Duodenal mucosa (tissue), 2 donors: ENCODE measurements at regions not wholly inside any gene's neighbourhood (a gene's known extent, or its start where the extent isn't known, plus 50 kb on each side); places are given as distances from the start of the nearest gene placed in this dataset.

ENCODE experiments used
- H3K27ac ChIP-seq: one replicate; pipeline ENCODE4 v1.7.0; 2013; ENCODE audit warnings: low read depth, low read length
- H3K27me3 ChIP-seq, 2 donors: one replicate each; pipeline ENCODE4 v1.7.0; 2013; ENCODE audit warnings: low read length in 2 of 2, control low read depth in 1 of 2; ENCODE audit not compliant: insufficient read depth in 2 of 2, control insufficient read depth in 1 of 2
- H3K36me3 ChIP-seq, 2 donors: one replicate each; pipeline ENCODE4 v1.7.0; 2013; ENCODE audit warnings: low read length in 2 of 2, control low read depth in 1 of 2; ENCODE audit not compliant: insufficient read depth in 2 of 2, control insufficient read depth in 1 of 2
- H3K4me1 ChIP-seq, 2 donors: one replicate each; pipeline ENCODE4 v1.7.0; 2013; ENCODE audit warnings: low read length in 2 of 2, control low read depth in 1 of 2; ENCODE audit not compliant: insufficient read depth in 2 of 2, control insufficient read depth in 1 of 2
- H3K4me3 ChIP-seq, 2 donors: one replicate each; pipeline ENCODE4 v1.7.0; 2013; ENCODE audit warnings: low read length in 2 of 2, low read depth in 1 of 2
- H3K9ac ChIP-seq, 2 donors: one replicate each; pipeline ENCODE4 v1.7.0; 2013; ENCODE audit warnings: low read length in 2 of 2, low read depth in 1 of 2
- H3K9me3 ChIP-seq, 2 donors: one replicate each; pipeline ENCODE4 v1.7.0; 2013; ENCODE audit warnings: low read length in 2 of 2, control low read depth in 1 of 2; ENCODE audit not compliant: control insufficient read depth in 1 of 2

- Histone ChIP-seq H3K4me1 (peaks cover 4 to 10% of the 10 kb centered on the region in 2 donors), H3K27ac (no peak overlapping the region), H3K9ac (no peak overlapping the region), H3K27me3 (peaks cover 3 to 5% of the 10 kb centered on the region in 2 donors), H3K4me3 (no peak overlapping the region), H3K9me3 (no peaks in the 10 kb centered on the region), H3K36me3 (no peaks in the 10 kb centered on the region)
These were observed 106.5 kb downstream of the TEX26 start for GRCh38 chr13:31038834-31039552.

GRCh38 chr13:31037874-31038500 is 105.5 kb downstream of the TEX26 start:
- no peak overlapping the region for H3K27ac ChIP-seq
- H3K27me3 ChIP-seq = peaks cover 3 to 5% of the 10 kb centered on the region in 2 donors
- no peaks in the 10 kb centered on the region for H3K36me3 ChIP-seq
- H3K4me3 ChIP-seq = no peak overlapping the region
- no peak overlapping the region for H3K9ac ChIP-seq
- peaks cover 4 to 10% of the 10 kb centered on the region in 2 donors for H3K4me1 ChIP-seq
- no peaks in the 10 kb centered on the region for H3K9me3 ChIP-seq

GRCh38 chr13:31036731-31037695 is 104.6 kb downstream of the TEX26 start:
- Histone ChIP-seq H3K27ac (no peak overlapping the region), H3K4me1 (peaks cover 4 to 10% of the 10 kb centered on the region in 2 donors), H3K4me3 (no peak overlapping the region), H3K27me3 (peaks cover 3 to 5% of the 10 kb centered on the region in 2 donors), H3K9me3 (no peaks in the 10 kb centered on the region), H3K36me3 (no peaks in the 10 kb centered on the region), H3K9ac (no peak overlapping the region)

GRCh38 chr13:31035185-31035965 is 102.9 kb downstream of the TEX26 start:
- Histone ChIP-seq H3K4me1 (peaks cover 4 to 10% of the 10 kb centered on the region in 2 donors), H3K36me3 (no peaks in the 10 kb centered on the region), H3K4me3 (no peak overlapping the region), H3K9me3 (no peaks in the 10 kb centered on the region), H3K27ac (no peak overlapping the region), H3K9ac (no peak overlapping the region), H3K27me3 (peaks cover 3 to 5% of the 10 kb centered on the region in 2 donors)

GRCh38 chr13:31032528-31033113 is 100.2 kb downstream of the TEX26 start:
- H3K4me1 ChIP-seq = no peaks in the 10 kb centered on the region
- H3K36me3 ChIP-seq = no peaks in the 10 kb centered on the region
- H3K4me3 ChIP-seq = no peak overlapping the region
- no peak overlapping the region for H3K27ac ChIP-seq
- H3K27me3 ChIP-seq = peaks cover 0 to 5% of the 10 kb centered on the region in 2 donors
- H3K9ac ChIP-seq = no peak overlapping the region
- H3K9me3 ChIP-seq = no peaks in the 10 kb centered on the region

- Histone ChIP-seq H3K9ac (no peak overlapping the region), H3K27ac (no peak overlapping the region), H3K9me3 (no peaks in the 10 kb centered on the region), H3K36me3 (no peaks in the 10 kb centered on the region), H3K27me3 (peaks cover 0 to 5% of the 10 kb centered on the region in 2 donors), H3K4me1 (no peaks in the 10 kb centered on the region), H3K4me3 (no peak overlapping the region)
These were observed 99.0 kb downstream of the TEX26 start for GRCh38 chr13:31031482-31031881.

- no peaks in the 10 kb centered on the region for H3K4me1 ChIP-seq
- no peaks in the 10 kb centered on the region for H3K36me3 ChIP-seq
- H3K9ac ChIP-seq = no peak overlapping the region
- no peaks in the 10 kb centered on the region for H3K27me3 ChIP-seq
- H3K4me3 ChIP-seq = no peak overlapping the region
- H3K27ac ChIP-seq = no peak overlapping the region
- H3K9me3 ChIP-seq = no peaks in the 10 kb centered on the region
These were observed 96.6 kb downstream of the TEX26 start for GRCh38 chr13:31029102-31029501.

- Histone ChIP-seq H3K9ac (no peak overlapping the region), H3K4me1 (no peaks in the 10 kb centered on the region), H3K4me3 (no peak overlapping the region), H3K27me3 (peaks cover under 1 to 7% of the 10 kb centered on the region in 2 donors), H3K9me3 (no peaks in the 10 kb centered on the region), H3K36me3 (no peaks in the 10 kb centered on the region), H3K27ac (no peak overlapping the region)
These were observed 94.7 kb downstream of the TEX26 start for GRCh38 chr13:31027136-31027535.
